ENCODE measurements at regions not wholly inside any gene's neighbourhood (a gene's known extent, or its start where the extent isn't known, plus 50 kb on each side); places are given as distances from the start of the nearest gene placed in this dataset.
"Not testable (repeated sequence)": the region's sequence is repeated elsewhere in the genome, so short reads cannot be mapped to it uniquely, and the experiment has no call there.

GRCh38 chr4:57789666-57790065 lies 679.5 kb upstream of the IGFBP7 start:
- DNase-seq, result no peak

GRCh38 chr4:57777876-57778275 lies 667.7 kb upstream of the IGFBP7 start:
- DNase-seq, result no peak

GRCh38 chr4:57774681-57775080 lies 664.5 kb upstream of the IGFBP7 start:
- no peak for DNase-seq

GRCh38 chr4:57774171-57774570 lies 664.0 kb upstream of the IGFBP7 start:
- no peak for DNase-seq

GRCh38 chr4:57766341-57766740 lies 656.2 kb upstream of the IGFBP7 start:
- no peak for DNase-seq

GRCh38 chr4:57764856-57765255 lies 654.7 kb upstream of the IGFBP7 start:
- no peak for DNase-seq

GRCh38 chr4:57763070-57763469 lies 652.9 kb upstream of the IGFBP7 start:
- no peak for DNase-seq

- no peak for DNase-seq
Measured at GRCh38 chr4:57740625-57741190, 630.5 kb upstream of the IGFBP7 start.

GRCh38 chr4:57736781-57737180 lies 626.6 kb upstream of the IGFBP7 start:
- no peak for DNase-seq

- DNase-seq, result no peak
Measured at GRCh38 chr4:57734104-57734670, 624.0 kb upstream of the IGFBP7 start.

- not testable (repeated sequence) for DNase-seq
Measured at GRCh38 chr4:57729775-57730570, 619.8 kb upstream of the IGFBP7 start.

GRCh38 chr4:57726154-57726553 lies 616.0 kb upstream of the IGFBP7 start:
- DNase-seq, result no peak

- DNase-seq, result no peak
Measured at GRCh38 chr4:57719456-57719855, 609.3 kb upstream of the IGFBP7 start.

GRCh38 chr4:57714313-57714712 lies 604.1 kb upstream of the IGFBP7 start:
- not testable (repeated sequence) for DNase-seq

- no peak for DNase-seq
Measured at GRCh38 chr4:57710053-57710452, 599.9 kb upstream of the IGFBP7 start.

- DNase-seq, result no peak
Measured at GRCh38 chr4:57691370-57691769, 581.2 kb upstream of the IGFBP7 start.

- no peak for DNase-seq
Measured at GRCh38 chr4:57689693-57690205, 579.6 kb upstream of the IGFBP7 start.

GRCh38 chr4:57682275-57682674 lies 572.1 kb upstream of the IGFBP7 start:
- DNase-seq, result no peak

- no peak for DNase-seq
Measured at GRCh38 chr4:57679969-57680368, 569.8 kb upstream of the IGFBP7 start.

- no peak for DNase-seq
Measured at GRCh38 chr4:57676394-57676793, 566.2 kb upstream of the IGFBP7 start.

GRCh38 chr4:57672846-57673433 lies 562.8 kb upstream of the IGFBP7 start:
- DNase-seq, result no peak

- no peak for DNase-seq
Measured at GRCh38 chr4:57668621-57669020, 558.4 kb upstream of the IGFBP7 start.

- DNase-seq, result no peak
Measured at GRCh38 chr4:57665806-57666205, 555.6 kb upstream of the IGFBP7 start.

Measured in NCI-H1092 treated with DMSO at 0.1 percent for 48 hours (cell line).